ENCODE measurements at regions not wholly inside any gene's neighbourhood (a gene's known extent, or its start where the extent isn't known, plus 50 kb on each side); places are given as distances from the start of the nearest gene placed in this dataset.

- TF ChIP-seq, protein P1, sequence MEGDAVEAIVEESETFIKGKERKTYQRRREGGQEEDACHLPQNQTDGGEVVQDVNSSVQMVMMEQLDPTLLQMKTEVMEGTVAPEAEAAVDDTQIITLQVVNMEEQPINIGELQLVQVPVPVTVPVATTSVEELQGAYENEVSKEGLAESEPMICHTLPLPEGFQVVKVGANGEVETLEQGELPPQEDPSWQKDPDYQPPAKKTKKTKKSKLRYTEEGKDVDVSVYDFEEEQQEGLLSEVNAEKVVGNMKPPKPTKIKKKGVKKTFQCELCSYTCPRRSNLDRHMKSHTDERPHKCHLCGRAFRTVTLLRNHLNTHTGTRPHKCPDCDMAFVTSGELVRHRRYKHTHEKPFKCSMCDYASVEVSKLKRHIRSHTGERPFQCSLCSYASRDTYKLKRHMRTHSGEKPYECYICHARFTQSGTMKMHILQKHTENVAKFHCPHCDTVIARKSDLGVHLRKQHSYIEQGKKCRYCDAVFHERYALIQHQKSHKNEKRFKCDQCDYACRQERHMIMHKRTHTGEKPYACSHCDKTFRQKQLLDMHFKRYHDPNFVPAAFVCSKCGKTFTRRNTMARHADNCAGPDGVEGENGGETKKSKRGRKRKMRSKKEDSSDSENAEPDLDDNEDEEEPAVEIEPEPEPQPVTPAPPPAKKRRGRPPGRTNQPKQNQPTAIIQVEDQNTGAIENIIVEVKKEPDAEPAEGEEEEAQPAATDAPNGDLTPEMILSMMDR (IDR thresholded peaks at IDR 0.05) = no peak
- no peak for TF ChIP-seq POLR2AphosphoS5 (IDR thresholded peaks at IDR 0.05)
Observed at GRCh38 chr2:7994397-7994951, 687.4 kb upstream of the ID2 start.
